Activated CD4-positive, alpha-beta T cell treated with anti-CD3 and anti-CD28 coated beads, Interleukin-2, amount 50 U/mL, for 24 hours (primary cell): ENCODE measurements at regions not wholly inside any gene's neighbourhood (a gene's known extent, or its start where the extent isn't known, plus 50 kb on each side); places are given as distances from the start of the nearest gene placed in this dataset.

Experiments
- DNase-seq, 2 donors: peaks; one replicate each; pipeline ENCODE4 v3.0.0-alpha.2; 2020; ENCODE audit warnings: low read depth in 1 of 2, low spot score in 1 of 2

GRCh38 chr4:108236264-108236663, 67.5 kb upstream of the LEF1 start:
- no peak for DNase-seq

GRCh38 chr4:108227923-108228322, 59.2 kb upstream of the LEF1 start:
- DNase-seq = no peak

GRCh38 chr4:108224611-108225053, 55.9 kb upstream of the LEF1 start:
- DNase-seq = no peak

GRCh38 chr4:108223313-108223712, 54.6 kb upstream of the LEF1 start:
- DNase-seq = no peak

- DNase-seq = no peak
Observed at GRCh38 chr4:108219998-108220397, 51.3 kb upstream of the LEF1 start.
